IPS DF 4.7 (cell line): ENCODE measurements at regions not wholly inside any gene's neighbourhood (a gene's known extent, or its start where the extent isn't known, plus 50 kb on each side); places are given as distances from the start of the nearest gene placed in this dataset.
"Not testable (repeated sequence)": the region's sequence is repeated elsewhere in the genome, so short reads cannot be mapped to it uniquely, and the experiment has no call there.

ENCODE experiments used
- DNase-seq: peaks from one replicate; pipeline ENCODE4 v3.0.0-alpha.2; 2013; ENCODE audit warnings: low spot score; ENCODE audit errors: extremely low read depth

DNA sequence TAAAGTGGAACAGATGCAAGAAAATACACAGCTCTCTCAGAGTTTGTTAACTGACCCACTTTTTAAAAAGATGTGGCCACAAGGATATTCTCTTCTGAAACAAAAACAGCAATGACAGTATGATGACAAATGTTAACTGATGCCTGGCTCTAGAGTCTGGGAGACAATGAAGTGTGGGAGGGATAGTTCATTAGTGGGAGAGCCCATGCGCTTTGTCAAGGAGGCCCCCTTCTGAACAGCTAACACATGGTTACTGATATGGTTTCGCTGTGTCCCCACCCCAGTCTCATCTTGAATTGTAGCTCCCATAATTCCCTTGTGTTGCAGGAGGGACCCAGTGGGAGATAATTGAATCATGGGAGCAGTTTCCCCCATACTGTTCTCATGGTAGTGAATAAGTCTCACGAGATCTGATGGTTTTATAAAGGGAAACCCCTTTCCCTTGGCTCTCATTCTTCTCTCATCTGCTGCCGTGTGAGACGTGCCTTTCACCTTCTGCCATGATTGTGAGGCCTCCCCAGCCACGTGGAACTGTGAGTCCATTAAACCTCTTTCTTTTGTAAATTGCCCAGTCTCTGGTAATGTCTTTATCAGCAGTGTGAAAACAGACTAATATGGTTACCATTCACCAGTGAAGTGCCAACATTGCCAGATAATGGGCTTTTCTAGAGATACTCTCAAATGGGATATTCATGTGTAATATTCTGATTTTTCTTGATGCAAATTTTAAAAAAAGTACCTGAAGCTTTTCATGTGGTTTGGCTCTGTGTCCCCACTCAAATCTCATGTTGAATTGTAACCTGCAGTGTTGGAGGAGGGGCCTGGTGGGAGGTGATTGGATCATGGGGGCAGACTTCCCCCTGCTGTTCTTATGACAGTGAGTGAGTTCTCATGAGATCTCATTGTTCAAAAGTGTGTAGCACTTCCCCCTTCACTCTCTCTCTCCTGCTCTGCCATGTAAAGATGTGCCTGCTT, 435.8 kb downstream of the SHISA9 start:
- not testable (repeated sequence) for DNase-seq

DNA sequence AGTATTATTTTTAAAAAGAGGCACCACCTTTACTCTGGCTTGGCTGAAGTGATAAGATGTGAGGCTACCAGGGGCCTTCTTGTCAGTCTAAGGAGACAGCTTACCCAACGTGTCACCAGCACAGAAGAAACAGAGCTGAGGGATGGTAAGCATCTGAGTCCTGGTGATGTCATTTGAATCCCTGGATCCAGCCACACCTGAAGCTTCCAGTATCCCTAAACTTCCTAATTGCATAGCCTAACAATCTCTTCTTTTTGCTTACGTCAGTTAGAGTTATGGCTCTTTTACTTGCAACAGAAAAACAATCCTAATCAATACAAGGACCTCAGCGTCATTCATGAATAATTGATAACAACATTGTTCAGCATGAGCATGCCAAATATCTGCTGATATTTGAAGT, 436.6 kb downstream of the SHISA9 start:
- DNase-seq = no peak

DNA sequence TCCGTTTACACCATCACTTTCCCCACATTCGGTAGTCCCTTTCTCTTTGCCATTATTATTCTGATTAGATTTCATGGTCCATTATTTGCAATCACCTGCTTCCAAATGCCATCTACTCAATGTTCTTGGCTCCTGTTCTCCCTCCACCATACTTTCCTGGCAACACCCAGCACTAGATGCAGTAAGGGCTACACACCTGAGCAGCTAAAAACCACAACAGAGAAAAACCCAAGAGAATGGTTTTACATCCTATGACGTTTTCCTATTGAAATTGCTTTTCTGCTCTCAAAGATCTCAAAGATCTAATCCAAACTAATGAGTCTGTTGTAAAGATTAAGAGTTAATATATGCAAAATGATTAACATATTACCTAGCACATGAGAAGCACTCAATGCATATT, 441.3 kb downstream of the SHISA9 start:
- no peak for DNase-seq

DNA sequence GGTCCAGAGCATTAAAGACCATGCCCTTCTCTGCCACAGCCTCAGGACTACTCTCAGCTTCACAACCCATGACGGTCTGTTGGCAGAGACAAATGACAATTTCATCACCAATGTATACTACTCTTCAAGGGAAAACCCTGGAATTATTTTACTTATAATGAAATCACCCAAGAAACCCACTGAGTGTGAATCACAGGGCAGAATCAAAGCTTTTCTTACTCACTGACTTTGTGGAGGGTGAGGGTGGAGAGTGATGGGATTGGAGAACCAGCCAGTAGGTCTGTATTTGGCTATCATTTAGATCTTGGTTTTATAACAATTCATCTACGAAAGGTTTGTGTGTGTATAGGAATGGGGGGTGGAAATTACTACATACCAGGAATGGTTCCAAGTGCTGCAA, 442.6 kb downstream of the SHISA9 start:
- no peak for DNase-seq

DNA sequence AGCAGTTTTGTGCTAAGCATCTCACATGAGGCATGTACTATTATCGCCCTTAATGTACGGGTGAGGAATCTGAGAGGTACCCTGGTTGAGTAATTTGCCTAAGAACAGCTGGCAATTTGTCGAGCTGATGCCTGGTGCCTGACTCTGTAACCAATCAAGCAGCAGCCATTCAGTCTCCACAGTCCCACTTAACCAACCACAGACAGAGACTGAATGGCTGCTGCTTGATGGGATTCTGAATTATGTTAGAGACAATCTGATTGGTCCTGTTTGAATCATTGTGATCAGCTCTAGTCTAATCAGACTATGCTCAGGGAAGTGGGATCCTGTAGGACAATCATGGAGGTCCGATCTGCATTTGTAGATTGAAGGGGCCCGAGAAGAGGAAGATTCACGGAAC, 447.0 kb downstream of the SHISA9 start:
- DNase-seq = no peak

DNA sequence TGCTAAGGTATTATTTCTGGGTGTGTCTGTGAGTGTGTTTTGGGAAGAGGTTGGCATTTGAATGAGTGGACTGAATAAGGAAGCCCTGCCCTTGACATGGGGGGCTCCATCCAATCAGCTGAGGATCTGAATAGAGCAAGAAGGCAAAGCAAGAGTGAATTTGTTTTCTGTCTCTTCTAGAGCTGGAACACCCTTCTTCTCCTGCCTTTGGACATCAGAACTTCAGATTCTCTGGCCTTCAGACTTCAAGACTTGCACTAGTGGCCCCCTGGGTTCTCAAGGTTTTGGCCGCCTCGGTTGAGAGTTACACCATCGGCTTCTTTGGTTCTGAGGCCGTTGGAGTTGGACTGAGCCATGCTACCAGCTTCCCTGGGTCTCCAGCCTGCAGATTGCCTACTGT, 448.6 kb downstream of the SHISA9 start:
- DNase-seq = no peak

DNA sequence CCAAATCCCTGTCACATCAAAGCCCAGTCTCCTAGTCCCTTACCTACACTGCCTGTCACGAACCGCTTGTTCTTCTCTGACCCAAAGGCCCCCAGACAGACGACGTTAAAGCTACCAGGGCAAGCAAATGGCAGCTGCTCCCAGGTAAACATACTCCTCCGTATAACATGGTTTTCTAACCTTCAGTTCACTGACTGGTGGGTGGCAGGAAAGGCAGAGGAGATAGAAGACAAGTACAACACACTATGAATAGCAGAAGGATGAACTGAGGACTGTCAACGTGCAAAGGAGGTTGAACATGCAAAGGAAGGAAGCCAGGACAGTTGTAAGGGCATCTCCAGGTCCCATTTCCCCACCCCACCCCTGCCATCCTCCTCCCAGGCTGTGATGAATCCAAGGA, 449.8 kb downstream of the SHISA9 start:
- DNase-seq = no peak

DNA sequence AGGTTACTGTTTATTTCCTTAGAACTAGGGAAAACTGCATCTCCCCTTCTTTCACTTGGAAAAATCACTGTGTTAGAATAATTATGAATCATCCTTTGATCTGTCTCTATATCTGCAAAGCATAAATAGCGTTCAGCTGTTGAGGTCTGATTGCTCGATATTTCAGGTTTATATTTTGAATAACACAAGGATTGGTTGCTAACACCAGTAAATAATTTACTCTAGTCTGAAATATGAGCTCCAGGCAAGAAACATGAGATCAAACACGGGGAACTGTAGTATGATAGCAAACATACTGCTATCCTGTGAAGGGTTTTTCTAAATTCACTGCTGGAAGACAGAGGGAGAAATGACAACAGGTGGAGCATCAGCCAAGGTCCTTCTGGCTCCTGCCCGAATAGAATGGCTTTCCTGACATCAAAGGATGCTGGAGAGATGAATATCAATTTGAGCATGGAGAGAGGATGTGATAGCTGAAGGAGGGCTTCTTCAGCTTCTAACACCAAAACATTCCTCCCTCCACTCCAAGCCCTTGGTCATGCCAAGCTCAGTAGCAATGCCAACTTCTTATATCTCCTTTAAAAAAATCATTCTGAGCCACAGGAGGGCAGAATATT, 450.3 kb downstream of the SHISA9 start:
- DNase-seq = no peak

DNA sequence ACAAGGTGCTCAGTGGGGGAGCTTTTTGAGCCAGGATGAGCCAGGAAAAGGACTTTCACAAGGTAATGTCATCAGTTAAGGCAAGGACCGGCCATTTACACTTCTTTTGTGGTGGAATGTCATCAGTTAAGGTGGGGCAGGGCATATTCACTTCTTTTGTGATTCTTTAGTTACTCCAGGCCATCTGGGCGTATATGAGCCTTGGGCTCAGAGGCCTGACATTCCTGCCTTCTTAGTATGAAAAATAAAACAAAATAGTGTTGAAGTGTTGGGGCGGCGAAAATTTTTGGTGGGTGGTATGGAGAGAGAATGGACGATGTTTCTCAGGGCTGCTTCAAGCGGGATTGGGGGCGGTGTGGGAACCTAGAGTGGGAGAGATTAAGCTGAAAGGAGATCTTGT, 451.4 kb downstream of the SHISA9 start:
- not testable (repeated sequence) for DNase-seq

DNA sequence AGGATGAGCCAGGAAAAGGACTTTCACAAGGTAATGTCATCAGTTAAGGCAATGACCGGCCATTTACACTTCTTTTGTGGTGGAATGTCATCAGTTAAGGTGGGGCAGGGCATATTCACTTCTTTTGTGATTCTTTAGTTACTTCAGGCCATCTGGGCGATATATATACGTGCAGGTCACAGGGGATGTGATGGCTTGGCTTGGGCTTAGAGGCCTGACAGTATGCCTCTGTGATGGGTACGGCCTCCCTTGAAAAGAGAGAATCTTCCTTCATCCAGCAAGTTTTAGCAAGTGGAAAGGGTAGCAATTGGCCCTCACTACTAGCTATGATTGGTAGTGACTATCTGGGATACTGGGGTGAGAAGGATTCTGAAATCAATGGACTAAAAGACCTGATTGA, 456.4 kb downstream of the SHISA9 start:
- DNase-seq = not testable (repeated sequence)

DNA sequence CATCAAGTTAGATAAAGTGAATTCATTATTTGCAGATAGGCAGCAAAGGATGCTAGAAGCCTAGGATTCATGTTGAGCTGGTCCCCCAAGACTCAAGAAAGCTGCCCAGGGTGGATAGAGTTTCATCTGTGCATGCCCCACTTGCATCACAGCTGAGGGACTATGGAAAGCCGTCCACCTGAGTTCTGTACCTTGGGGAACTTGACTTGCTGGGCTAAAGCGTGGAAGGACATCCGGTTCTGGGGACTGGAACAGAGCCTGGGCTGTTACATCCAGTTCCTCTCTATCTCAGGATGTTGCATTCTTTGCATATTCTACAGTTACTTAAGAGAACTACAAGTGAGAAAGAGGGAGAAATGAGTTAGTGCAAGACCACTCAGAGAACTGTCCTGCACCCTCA, 458.4 kb downstream of the SHISA9 start:
- DNase-seq = no peak

DNA sequence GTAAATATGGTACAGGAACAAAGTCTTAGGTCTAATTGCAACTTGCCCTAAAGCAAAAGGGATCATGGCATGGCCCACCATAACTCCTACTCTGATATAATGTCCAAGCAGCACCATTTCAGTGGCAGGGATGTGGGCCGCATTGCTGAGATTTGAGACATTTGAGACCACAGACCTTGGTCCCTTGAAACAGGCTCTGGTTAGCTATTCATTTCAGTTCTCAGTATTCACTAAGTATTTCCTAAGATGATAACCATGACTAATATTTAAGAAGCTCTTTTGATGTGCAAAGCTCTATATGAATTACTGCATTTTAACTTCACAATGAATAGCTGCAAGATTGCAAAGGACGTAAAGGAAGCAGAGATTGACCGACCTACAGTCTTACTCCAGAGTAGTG, 471.0 kb downstream of the SHISA9 start:
- DNase-seq = no peak

DNA sequence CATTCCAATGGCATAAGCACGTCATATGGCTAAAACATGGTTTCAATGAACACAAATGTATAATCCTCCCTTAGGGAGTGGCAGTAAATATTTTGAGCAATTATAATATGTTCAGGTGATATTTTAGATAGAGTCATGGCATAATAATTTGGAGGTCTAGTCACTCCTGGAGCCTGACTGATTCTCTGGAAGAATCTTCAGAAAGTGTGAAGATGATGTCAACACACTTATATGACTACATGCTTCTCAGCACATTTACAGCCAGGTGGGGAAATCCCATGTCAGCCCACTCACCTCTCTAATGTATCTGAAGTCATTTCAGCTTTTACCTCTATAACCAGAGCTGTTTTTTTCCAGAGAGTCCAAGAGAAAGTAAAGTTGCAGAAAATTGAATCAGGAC, 474.8 kb downstream of the SHISA9 start:
- DNase-seq = no peak

DNA sequence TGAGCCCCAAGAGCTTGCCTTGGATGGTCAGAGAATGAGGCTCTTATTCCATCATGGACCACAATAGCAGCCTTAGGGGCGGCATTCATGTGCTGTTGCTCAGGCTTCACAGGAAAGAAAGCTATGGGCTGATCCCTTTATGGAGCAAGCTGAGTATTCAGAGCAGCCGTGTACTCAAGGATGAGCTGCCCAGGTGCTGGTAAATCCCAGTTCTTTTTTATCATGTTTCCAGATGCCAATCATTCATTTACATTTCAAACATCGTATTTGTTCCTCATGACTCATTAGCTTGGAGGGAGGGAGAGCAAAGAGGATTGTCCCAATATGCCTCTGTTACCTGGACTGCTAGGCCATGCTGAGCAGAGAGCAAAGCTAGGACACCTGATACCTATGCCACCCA, 475.7 kb downstream of the SHISA9 start:
- no peak for DNase-seq

DNA sequence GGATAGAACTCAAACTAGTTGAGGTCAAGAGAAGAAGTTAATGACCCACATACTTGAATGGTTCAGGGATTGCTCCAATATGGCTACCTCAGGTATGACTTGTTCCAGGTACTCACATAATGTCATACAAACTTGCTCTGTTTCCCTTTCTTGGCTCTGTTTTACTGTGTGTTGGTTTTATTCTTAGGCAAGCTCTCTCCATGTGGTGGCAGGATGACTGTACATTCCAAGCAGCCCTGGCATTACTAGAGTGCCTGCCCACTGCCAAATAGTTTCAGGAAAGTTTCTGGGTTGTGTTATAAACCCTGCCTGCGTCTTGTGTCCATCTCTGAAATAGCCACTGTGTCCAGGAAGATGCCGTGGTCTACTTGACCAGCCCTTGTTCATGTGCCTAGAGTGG, 476.8 kb downstream of the SHISA9 start:
- DNase-seq = no peak

DNA sequence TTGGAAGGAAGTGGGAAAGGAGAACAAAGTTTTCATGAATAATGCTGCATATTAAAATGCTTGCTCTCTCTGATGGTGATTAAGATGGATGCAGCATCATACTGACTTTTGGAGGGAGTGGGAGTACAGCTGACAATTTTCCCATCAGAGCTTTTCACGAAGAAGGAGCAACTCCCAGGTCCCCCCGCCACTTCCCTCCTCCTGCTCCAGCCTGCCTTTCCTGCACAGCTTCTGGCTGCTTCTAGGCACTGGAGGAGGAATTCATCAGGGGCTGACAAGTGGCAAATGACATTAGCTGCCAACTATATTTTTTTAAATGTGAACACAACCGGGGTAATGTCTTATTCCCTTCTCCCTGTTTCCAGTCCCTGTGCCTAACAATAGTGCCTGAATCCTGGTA, 477.9 kb downstream of the SHISA9 start:
- DNase-seq = no peak

DNA sequence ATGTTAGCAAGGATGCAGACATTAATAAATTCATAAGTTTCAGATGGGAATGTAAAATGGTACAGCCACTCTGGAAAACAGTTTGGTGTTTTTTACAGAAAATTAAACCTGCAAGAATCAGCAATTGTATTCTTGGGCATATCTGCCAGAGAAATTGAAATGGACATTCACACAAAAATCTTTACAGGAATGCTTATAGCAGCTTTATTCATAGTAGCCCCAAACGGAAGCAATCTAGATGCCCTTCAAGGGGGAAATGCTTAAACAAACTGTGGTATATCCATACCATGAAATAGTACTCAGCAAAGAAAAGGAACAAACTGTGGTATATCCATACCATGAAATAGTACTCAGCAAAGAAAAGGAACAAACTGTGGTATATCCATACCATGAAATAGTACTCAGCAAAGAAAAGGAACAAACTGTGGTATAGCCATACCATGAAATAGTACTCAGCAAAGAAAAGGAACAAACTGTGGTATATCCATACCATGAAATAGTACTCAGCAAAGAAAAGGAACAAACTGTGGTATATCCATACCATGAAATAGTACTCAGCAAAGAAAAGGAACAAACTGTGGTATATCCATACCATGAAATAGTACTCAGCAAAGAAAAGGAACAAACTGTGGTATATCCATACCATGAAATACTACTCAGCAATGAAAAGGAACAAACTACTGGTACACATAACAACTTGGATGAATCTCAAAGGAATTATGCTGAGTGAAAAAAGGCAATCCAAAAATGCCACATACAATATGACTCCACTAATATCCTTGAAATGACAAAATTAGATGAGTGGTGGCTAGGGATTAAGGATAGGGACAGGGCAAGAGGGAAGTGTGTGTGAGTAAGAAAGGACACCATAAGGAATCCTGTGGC, 484.0 kb downstream of the SHISA9 start:
- DNase-seq = not testable (repeated sequence)

DNA sequence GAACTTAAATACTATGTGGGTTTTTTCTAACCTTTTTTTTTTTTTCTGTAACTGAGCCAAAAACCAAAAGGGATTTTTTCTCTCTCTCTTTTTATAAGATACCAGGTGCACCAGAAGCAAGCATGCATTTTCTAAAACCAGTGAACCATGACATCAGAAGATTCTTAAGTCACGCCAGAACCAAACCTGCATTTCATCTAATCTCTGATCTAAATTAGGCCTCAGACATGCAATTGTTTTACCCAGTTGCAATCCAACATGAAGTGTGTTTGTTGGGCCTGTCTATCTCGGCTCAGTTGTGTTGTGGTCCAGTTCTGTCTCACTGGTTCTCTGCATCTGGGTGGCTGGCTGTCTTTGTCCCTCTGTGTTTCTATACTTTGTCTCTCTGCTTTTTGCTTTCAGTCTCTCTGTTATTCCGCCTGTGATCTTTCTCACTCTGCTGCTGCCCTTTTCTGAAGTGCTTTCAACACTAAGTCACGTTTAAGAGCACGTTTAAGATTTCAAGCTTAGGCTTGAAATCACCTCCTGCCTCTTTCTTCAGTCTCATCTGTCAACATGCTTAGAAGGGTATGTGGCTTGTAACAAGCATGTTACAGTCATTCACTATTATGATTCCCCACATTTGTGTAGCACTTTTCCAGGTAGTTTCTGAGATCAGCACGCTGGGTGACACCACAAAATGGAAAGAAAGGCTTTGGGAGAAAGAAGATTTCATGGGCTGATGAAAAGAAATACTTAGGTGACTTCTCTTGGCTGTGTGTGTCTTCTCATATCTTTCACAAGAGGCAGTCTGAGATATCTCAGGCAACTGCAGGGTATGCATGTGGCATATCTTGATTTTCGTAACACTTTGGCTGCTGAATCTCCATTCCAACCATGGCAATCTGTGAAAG, 488.9 kb downstream of the SHISA9 start:
- no peak for DNase-seq

DNA sequence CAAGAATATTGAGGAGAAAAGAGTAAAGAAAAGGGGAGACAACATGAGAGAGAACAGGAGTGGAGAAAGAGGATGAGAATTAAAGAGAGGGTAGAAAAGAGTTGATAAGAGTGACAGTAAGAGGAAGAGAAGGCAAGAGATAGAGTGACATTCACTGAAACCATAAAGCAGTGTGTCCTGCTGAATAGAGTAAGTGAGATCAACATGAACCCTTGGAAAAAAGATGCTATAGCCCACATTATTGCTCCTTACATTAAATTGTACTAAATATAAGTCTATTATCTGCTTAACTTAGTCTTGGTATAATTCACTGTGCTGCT, 489.5 kb downstream of the SHISA9 start:
- DNase-seq = no peak

DNA sequence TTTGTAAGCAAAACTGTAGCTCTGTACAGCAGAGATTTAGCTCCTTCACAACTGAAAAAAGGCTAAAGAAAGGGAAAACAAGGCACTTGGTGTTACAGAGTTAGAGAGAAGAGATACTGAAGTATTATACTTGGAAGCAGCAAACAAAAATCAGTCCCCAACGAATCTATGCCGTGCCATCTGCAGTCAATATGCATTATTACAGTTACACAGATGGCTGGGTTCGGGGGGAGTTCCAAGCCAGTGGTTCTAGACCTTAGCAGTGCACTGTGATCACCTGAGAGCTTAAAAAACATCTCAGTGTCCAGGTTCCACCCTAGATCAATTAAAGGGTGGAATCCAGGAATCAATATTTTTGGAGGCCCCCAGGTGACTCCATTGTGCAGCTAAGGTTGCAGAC, 489.9 kb downstream of the SHISA9 start:
- no peak for DNase-seq

DNA sequence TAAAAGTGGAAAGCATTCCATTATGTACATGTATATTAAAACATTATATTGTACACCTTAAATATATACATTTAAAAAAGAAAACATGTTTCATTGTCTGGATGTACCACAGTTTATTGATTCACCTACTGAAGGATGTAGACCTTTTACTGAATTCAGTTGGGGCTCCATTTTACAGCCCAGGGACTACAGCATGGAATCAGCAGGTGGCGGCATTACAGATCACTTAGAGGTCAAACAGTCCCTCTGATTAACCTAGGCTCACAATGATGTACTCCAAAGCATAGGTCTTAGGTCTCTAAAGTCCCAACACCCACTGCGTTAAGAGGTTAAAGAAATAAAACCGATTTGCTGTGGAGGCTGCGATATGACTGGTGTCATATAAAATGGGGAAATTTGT, 490.9 kb downstream of the SHISA9 start:
- no peak for DNase-seq
